ENCODE measurements at regions not wholly inside any gene's neighbourhood (a gene's known extent, or its start where the extent isn't known, plus 50 kb on each side); places are given as distances from the start of the nearest gene placed in this dataset.

DNA sequence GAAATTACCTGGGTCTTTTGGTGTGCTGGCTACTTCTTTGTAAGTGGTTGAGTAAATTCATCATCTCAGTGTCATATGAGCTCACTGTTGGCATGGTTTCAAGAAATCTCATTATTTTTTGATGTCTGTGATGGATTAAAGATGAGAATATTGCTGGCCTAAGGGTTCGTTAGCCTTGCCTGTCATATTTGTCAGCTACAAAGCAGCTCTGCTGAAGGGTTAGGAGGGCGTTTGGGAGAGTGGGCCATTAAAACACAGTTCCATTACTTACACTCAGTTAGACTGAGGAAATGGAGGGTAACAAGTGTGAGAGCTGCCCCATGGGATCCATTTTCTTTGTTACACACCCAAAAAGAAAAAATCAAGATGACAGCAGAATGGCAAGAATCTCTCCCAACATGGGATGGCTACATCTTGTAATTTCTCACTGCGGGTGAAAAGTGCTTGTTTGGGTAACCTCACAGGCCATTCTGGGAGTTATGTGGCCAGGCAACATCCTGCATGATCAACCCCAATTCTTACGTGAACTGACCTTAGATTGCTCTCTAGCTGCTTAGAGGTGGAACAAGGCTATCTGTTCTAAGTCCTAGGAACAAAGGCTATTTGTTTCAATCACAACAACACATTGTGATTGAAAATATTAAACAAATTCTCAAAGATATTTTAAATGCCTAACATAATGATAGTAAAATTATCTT, 609.5 kb upstream of the RGMB start:
- no peak for DNase-seq (ENCODE audit: low read depth)
- no peak for TF ChIP-seq CTCF (IDR thresholded peaks at IDR 0.05; ENCODE audit: control insufficient read depth, extremely low read depth, insufficient read depth)
- H3K4me3 ChIP-seq (ENCODE audit: low read depth, low read length), result no peak overlapping the region

- H3K4me3 ChIP-seq (ENCODE audit: low read depth, low read length), result no peak overlapping the region
- TF ChIP-seq CTCF (IDR thresholded peaks at IDR 0.05; ENCODE audit: control insufficient read depth, extremely low read depth, insufficient read depth), result no peak
Measured at GRCh38 chr5:98168871-98169270, 604.6 kb upstream of the RGMB start.

DNA sequence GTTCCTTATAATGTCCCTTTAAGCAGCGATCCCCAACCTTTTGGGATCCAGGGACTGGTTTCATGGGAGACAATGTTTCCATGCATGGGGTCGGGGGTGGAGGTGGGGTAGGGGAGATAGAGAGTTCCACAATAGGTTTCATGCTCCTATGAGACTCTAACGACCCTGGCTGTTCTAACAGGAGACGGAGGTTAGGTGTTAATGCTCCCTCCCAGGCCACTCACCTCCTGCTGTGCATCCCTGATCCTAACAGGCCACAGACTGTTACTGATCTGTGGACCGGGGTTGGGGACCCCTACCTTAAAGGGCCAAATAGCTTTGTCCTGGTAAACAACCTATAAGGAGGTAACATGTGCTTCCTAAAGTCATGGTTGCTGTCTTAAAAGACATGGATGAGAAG, 602.5 kb upstream of the RGMB start:
- DNase-seq (ENCODE audit: low read depth), result no peak
- no peak overlapping the region for H3K4me3 ChIP-seq (ENCODE audit: low read depth, low read length)
- TF ChIP-seq CTCF (IDR thresholded peaks at IDR 0.05; ENCODE audit: control insufficient read depth, extremely low read depth, insufficient read depth), result no peak

More at GRCh38 chr5:98168871-98169270, 604.6 kb upstream of the RGMB start:
- DNase-seq (ENCODE audit: low read depth), result no peak

DNA sequence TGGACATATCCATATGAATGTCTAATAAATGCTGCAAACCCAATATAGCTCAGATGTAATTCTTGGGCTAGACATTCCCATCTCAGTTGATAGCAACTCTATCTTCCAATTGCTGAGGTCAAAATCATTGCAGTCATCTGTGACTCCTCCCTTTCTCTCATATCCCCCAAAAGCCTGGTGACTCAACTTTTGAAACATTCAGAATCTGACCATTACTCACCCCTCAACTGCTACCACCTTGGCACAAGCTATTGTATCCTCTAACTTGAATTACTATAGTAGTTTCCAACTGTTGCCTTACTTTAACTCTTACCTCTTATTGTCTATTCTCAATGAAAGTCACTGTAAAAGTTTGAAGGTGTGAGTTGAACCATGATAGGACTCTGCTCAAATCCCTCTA, 600.1 kb upstream of the RGMB start:
- DNase-seq (ENCODE audit: low read depth), result no peak
- no peak for TF ChIP-seq CTCF (IDR thresholded peaks at IDR 0.05; ENCODE audit: control insufficient read depth, extremely low read depth, insufficient read depth)
- no peak overlapping the region for H3K4me3 ChIP-seq (ENCODE audit: low read depth, low read length)

DNA sequence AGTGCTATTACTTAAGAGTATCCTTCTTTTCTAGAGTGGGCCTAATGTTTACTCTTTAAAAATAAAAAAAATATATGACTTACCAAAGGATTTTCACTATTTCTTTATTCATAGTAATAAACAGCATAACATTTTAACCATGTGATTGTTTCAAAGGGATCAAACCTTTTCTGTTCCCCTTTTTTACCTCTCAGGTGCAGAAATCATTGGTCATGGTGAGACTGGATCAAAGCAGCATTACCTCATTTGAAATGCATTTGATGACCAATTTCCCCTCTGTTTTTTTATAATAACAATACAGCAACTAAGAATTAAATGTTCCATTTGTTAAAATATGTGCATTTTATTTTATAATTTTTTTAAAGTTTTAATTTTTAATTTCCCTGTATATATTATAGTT, 598.0 kb upstream of the RGMB start:
- no peak for DNase-seq (ENCODE audit: low read depth)
- TF ChIP-seq CTCF (IDR thresholded peaks at IDR 0.05; ENCODE audit: control insufficient read depth, extremely low read depth, insufficient read depth), result no peak
- H3K4me3 ChIP-seq (ENCODE audit: low read depth, low read length), result no peak overlapping the region

- DNase-seq (ENCODE audit: low read depth), result no peak
- no peak for TF ChIP-seq CTCF (IDR thresholded peaks at IDR 0.05; ENCODE audit: control insufficient read depth, extremely low read depth, insufficient read depth)
- no peak overlapping the region for H3K4me3 ChIP-seq (ENCODE audit: low read depth, low read length)
Measured at GRCh38 chr5:98179791-98180755, 593.4 kb upstream of the RGMB start.

Data from LNCaP clone FGC (cell line).